HL-60 (cell line): ENCODE measurements at regions not wholly inside any gene's neighbourhood (a gene's known extent, or its start where the extent isn't known, plus 50 kb on each side); places are given as distances from the start of the nearest gene placed in this dataset.

ENCODE experiments used
- DNase-seq, 2 experiments: peaks; one replicate each; pipeline ENCODE4 v3.0.0-alpha.2; 2010 to 2020; ENCODE audit warnings: low read depth in 1 of 2, low spot score in 1 of 2
- H3K27ac ChIP-seq: fragments of 250-450 bp; sonication (Bioruptor Pico); replicated peaks from 2 replicates; pipeline ENCODE4 v1.5.1; 2020; ENCODE audit warnings: mild to moderate bottlenecking, moderate library complexity
- H3K27me3 ChIP-seq: fragments of 250-450 bp; sonication (Bioruptor Pico); 2 replicates; pipeline ENCODE4 v1.5.1; 2021; ENCODE audit warnings: mild to moderate bottlenecking, moderate library complexity; ENCODE audit not compliant: insufficient read depth, poor library complexity, severe bottlenecking
- H3K4me3 ChIP-seq: replicated peaks from 2 replicates; pipeline ENCODE4 v1.5.1; 2011; ENCODE audit warnings: mild to moderate bottlenecking, control low read depth, low read length; ENCODE audit not compliant: insufficient read depth
- CTCF ChIP-seq: IDR thresholded peaks from one replicate; pipeline ENCODE4 v1.5.1; 2011; ENCODE audit warnings: low read length, control low read depth, inconsistent platforms; ENCODE audit not compliant: insufficient read depth
- GABPA ChIP-seq: IDR thresholded peaks from 2 replicates; pipeline ENCODE4 v1.6.1; 2012; ENCODE audit warnings: low read depth
- POLR2AphosphoS5 ChIP-seq: IDR thresholded peaks from 2 replicates; pipeline ENCODE4 v1.6.1; 2012; ENCODE audit warnings: low read depth
- REST ChIP-seq: IDR thresholded peaks from 2 replicates; pipeline ENCODE4 v1.6.1; 2012; ENCODE audit warnings: low read depth; ENCODE audit not compliant: insufficient replicate concordance
- SPI1 ChIP-seq: IDR thresholded peaks from 2 replicates; pipeline ENCODE4 v1.6.1; 2012; ENCODE audit warnings: low read depth, mild to moderate bottlenecking, borderline replicate concordance

- no peak for DNase-seq
- Histone ChIP-seq H3K27me3 (no peaks in the 10 kb centered on the region), H3K4me3 (no peak overlapping the region), H3K27ac (no peak overlapping the region)
- TF ChIP-seq REST (no peak), CTCF (no peak), GABPA (no peak)
Measured at GRCh38 chr13:47892374-47892773, 108.7 kb downstream of the SUCLA2 start.

DNA sequence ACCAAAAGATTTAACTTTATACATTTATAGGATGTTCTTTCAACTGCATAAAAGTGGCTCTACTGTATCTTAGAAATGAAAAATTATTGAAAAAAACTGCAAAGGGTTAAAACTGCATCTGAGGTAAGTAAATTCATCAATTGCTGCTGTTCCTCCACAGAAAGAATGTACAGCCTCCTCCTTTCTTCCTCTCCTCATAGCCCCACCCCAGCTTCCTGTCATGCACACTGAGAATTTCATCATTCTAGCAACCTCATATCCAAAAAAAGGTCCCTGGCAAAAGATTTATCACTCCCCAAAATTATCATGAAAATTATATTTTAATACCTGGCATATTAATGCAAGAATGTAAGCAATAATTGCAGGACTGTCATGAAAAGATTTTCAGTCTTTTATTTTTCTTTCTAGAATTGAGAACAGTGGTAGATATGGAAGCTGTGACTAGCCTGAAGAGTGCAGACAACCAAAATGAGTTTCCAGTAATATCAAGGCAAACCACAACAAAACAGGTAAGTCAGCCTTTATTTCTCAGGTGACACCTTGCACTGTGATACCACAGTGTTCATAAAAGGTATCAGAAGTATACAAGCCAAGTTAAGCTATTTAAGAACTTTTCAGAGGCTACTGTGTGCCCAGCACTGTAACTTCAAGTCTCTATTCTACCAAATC is 110.8 kb downstream of the SUCLA2 start:
- H3K27me3 ChIP-seq, result no peaks in the 10 kb centered on the region
- peak in 1 of 2 experiments; percentile 28 for DNase-seq
- TF ChIP-seq SPI1 (no peak), REST (no peak), CTCF (no peak), GABPA (no peak), POLR2AphosphoS5 (no peak)
- no peak overlapping the region for H3K4me3 ChIP-seq
- no peak overlapping the region for H3K27ac ChIP-seq

- Histone ChIP-seq H3K27ac (no peak overlapping the region), H3K4me3 (no peak overlapping the region), H3K27me3 (no peaks in the 10 kb centered on the region)
- DNase-seq, result no peak
- no peak for TF ChIP-seq CTCF
- no peak for TF ChIP-seq SPI1
- no peak for TF ChIP-seq GABPA
- no peak for TF ChIP-seq POLR2AphosphoS5
- TF ChIP-seq REST, result no peak
Measured at GRCh38 chr13:47886314-47886713, 114.8 kb downstream of the SUCLA2 start.
